HG03103 (cell line): ENCODE measurements at regions not wholly inside any gene's neighbourhood (a gene's known extent, or its start where the extent isn't known, plus 50 kb on each side); places are given as distances from the start of the nearest gene placed in this dataset.

Source experiments
- ATAC-seq: cut with Tn5 transposase; IDR thresholded peaks from one replicate; pipeline ENCODE4 v1.9.1; 2021; ENCODE audit warnings: low read depth; ENCODE audit not compliant: unreplicated experiment

DNA sequence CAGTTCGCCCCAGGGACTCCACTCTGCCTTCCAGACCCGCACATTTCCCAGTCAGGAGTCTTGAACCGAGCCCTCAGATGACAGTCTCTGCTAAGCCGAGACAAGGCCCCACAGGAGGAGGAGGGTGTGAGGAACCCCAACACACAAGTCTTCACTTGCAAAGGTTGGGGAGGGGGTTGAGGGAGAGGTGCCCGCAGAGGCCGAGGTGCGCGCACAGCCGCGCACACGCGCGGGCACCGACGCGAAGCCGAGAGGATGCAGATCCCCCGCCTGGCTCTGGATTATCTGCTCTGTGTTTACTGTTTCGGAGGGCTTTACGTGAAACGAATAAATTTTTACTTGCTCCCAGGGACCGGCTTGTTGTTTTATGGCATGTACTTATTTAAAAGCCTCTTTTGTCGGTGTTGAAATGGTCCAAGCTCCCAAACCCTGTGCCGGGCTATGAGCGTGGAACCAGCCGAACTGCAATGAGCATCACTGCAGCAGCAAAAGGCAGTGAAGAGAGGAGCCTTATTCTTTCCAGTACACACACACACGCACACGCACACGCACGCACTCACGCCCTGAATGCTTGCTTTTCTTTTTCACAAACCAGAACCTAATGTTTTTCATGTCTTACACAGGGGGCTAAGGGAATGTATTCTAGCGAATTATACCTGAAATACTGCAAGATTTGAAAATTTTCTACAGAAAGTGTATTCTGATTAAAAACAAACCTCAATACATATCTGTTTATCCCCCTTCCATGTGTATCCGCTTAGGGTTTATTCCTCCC lies 297.7 kb downstream of the PARP8 start:
- no peak for ATAC-seq

DNA sequence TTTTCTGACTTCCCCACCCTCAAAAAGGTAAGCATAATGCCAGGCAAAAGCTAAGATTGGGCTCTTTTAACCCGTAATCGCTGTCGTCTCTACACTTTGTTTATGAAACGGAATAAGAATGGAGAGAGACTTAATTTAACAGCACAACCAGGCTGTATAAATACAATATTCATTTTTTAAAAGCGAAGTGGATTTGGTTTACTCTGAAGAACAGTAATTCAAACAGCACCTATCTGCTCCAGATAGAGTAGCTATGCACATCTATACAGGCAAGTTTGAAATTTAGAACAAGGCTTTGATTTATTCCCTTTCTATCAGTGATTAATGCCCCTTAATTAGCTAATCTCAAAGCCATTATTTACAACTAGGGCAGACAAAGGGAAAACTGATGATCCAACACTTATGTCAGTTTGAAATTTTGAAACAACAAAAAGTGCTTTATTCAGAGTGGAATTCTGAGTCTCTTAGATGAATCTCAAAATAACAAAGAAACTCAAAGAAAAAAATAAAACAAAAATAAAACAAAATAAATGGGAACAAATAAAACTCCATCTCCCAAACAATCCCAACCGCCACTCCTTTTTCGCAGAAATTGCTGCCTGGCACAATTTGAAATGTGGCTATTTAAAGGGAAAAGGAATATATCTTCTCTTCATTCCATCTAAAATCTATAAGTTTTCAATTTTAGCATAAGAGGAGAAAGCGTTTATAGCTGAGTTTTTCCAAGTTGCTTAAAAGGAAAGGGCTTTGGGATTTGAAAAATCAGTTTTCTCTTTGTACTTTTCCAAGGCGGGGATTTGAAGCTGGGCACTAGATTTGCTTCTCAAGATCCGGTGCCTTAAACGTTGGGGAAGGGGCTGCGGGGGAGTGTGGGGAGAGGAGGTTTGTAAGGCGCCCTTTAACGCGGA lies 298.6 kb downstream of the PARP8 start:
- ATAC-seq: no peak

DNA sequence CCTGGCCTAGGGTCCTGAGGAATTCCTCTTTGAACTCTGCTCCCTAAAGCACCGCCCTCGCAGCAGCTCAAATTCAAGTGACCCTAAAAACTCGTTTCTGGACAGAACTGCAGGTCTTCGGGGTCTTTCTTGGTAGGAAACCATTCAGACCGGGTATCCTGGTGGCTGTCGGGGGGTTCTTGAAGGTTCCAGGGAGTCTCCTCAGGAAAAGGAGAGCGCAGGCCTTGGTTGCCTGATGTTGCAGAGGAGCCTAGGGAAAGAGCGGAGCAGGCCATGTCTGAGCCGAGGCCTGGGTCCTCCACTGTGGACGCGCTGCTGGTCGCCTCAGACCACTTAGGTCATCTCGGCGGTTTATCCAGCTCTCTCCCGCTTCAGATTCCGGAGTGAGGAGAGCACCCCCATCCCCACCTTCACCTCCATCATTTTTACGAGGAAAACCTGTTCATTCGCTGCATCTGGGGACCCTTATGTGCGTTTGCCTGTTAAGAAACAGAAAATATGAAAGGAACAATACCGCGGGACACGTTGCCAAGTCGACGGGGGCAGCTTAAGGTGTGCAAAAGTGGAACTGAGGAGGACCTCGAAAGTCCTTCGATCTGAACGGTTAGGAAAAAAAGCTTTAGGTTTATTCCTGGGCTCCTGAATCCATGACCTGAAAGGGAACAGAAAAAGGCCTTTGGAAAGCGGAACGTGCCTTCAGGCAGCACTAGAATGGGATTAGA lies 299.4 kb downstream of the PARP8 start:
- ATAC-seq: no peak

DNA sequence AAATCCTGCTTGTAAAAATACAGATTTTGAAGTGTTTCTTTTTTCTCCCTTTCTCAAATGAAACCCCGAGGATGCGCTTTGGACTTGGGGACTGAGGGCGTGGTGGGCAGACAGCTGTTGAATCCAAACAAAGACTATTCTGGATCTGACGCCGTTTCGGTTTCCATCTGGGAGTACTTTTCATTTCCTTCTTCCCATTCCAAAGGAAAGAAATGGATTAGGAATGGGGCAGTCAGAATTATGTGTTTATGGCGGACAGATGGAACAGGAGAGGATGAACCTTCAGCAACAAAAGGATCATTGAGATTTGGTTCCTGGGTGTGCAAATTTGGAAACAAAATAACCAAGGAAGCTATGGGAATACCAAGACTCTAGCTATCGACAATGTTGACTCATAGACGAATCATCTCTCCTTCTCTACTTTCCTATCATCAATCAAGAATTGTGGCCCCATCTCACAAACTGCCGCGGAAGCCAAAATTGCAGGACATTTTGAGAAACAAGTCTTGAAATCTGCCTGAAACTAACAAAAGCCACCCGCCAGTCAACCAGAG lies 300.6 kb downstream of the PARP8 start:
- ATAC-seq: no peak

DNA sequence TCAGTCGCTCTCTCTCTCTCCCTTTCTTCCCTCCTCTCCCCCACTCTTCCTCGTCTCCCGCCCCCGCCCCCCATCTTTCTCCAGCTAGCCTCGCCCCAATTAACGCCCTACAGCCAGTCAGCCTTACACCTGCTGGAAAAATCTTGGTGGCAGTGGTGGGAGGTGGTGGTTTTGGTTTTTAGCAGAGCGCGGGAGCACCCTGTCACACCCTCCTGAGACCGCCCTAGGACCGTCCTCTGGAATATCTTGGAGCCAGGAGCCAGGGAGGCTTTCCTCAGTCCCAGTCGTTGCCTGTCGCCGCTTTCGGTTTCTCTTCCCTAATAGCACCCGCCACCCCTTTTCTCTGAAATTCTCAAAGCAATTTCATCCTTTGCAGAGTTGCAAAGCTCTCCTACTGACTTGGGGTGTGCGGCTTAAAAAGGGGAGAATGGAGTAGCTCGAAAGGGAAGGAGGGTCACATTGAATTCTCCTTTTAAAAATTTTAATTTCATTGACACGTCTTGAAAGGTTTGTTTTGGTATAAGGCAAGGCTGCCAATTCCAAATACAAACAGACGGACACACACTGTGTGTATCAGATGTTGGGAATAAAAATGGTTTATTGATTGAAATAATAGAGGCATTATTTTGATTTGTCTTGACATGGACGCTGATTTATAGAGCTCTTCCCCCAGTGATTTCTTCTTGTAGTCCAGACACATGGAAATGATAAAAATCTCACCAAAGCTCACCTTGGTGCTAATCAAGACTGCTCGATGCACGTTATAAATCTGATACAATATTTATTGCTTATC lies 301.3 kb downstream of the PARP8 start:
- ATAC-seq: no peak

DNA sequence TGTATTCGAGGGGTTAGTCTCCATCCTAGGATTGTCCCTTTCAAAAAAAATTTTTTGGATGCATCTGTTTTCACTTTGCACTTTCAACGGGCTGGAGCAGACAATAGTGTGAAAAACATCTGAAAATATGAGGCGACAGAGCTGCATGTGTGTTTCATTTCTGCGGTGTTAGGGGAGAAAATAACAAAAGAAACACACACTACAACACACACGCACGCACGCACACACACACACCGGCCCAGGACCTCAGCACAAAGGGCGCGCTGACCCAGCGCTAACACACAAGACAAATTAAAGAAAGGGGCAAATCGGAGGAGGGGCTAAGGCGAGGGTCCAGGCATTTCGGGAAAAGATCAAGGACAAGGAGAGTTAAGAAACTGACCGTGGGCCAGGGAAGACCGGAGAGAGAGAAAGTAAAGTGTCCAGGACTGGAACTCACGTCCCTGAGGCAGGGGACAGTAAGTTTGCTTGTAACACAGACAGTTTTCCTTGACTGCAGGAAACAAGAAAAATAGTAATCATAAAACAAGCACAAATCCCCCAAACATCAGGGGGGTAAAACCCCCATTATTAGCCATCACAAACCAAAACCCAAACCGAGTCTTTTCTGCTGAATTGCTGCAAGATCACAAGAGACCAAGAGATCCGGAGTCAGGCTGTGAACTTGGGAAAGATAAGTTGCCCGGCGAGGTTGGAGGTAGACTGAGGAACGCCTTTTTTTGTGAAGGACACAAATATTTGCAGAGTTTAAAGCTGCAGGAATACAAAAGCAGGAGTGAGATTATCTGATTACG lies 302.1 kb downstream of the PARP8 start:
- no peak for ATAC-seq

DNA sequence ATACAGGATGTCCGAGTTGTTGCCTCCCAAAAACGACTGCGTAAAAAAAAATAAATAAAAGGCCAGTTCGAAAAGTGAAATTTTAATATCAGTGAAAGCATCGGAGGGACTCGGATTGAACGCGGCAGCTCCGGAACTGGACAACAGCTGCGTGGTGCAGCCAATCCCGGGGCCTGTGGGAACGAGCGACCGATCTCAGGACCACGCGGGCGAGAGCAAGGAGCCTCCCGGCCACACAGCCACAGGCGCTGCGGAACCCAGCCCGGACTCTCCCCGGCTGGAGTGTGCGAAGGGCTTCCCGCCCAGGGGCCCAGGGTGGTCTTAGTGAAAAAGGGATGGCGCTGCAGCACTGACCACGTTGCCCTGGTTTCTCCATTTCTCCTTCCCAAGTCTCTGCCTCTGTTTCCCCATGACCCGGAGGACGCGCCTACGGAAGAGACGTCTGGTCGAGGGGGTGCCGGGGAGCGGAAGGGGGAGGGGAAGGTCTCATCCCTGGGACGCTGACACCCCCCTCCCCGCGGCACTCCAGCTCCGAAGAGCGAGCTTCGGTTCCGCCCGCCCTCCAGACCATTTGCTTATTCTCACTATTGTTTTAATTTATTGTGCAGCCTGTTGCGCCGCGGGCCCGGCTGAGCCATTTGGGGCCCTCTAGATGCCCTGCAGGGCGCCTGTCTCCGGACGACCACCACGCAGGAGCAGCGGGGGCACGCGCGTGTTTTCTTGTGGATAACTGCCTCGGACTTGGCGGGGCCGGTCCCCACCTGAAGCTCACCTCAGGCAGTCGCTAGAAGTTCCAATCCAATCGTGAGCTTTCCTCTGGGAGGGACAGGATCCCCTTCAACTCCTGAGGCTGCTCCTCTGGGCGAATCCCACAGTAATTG lies 303.0 kb downstream of the PARP8 start:
- no peak for ATAC-seq

DNA sequence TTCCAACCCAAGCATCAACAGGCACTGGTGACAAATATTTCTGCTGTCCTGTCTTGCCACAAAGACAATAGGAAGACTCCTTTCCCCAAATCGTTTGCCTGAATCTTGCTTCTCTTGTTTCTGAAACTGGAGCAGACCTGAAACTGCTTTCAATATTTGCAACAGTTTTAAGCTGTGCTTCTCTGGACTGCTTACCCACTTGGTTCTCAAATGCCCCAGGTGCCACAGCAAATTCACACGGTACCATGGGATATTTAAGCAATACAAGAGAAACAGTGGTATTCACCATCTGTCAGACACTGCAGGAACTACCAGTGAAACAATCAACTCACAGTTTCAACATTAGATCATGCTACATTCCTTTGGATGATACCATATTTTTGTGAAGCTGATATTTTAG lies 309.4 kb downstream of the PARP8 start:
- ATAC-seq: no peak

DNA sequence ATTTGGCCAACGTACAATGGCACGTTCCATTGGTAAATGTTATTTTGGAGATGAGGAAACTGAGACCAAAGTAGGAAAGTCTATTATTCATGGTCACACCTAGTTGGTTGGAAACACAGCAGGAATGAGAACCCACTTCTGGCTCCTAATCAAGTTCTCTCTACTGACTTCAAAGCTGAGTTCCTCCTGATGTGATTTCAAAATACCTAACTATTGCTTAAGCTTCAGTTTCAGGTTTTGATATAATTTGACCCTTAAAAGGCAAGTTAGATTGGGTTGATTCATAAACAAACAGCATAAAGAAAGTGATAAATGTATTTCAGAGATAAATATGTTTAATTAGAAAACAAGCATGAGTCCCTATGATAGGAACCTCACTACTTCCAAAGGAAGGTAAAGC lies 312.5 kb downstream of the PARP8 start:
- no peak for ATAC-seq

DNA sequence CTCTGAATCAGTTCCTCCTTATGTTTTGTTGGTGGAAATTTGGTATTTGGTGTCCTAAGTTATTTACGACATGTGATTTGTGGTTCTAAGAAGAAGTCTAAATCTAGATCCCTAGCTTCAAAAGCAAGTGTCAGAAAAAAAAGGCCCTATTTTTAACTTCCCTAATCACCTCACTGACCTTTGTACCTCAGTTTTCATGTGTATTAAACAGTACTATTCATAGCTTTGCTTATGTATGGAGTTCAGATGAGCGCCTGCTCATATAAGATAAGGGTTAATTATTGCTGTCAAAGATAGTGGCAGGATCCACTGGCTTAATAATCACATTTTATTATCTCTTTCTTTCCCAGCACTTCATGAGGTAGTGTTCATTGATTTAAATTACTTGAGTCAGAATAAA lies 318.2 kb downstream of the PARP8 start:
- no peak for ATAC-seq

DNA sequence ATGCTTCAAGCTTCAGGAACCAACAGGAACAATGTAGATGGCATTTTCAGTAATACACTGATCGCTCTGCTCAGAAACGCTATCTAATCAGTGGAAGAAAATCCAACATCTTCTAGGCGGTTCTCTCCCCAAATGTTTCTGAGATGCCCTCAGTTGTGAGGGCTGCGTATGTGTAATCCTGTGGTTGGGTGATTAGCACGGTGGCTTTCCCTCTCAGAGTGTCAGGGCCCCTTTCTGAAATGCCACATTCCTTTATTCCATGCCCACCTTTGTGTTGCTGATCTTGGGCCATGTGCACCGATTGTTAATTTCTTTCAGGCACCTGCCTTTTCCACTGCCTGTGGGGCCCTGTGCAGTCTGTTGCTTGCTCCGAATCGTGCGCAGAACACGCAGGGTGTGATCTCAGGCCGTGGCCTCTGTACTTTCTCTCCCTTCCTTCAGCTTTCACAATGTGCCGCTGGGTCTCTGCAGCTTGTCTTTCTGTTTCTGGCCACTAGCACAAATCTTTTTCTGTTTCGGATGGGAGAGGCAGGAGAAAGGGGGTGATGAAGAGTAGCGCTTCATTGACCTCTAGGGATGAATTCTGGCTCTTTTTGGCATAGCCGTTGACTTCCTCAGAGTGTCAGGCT lies 324.0 kb downstream of the PARP8 start:
- ATAC-seq: no peak

DNA sequence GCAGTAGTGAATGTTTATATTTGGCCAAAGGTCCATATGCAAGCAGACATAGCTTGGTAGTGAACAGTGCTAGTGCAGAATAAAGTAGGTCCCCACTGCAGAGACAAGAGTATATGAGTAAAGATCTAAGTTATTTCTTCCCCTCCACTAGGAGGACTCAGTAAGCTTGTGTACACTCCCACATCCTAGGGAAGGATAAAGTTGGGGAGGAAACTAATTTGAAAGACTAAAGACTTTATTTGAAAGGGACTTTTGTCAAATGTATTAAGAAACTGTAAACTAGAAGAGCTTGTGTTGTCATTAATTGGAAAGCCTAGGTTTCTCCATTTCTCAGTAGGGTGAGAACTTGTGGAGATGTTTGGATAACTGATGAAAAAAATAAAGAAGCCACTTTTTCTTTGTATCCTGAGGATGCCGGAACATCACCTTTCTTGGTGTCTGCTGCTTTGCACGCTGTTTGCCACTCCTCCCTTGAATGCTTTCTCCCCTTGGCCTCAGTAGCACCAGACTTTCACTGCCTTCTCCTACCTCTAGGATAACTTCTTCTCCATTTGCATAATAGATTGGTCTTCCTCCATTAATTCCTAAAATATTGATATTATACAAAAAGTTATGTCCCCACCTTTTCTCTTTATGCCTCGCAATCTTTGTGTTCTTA lies 329.0 kb downstream of the PARP8 start:
- ATAC-seq: no peak

DNA sequence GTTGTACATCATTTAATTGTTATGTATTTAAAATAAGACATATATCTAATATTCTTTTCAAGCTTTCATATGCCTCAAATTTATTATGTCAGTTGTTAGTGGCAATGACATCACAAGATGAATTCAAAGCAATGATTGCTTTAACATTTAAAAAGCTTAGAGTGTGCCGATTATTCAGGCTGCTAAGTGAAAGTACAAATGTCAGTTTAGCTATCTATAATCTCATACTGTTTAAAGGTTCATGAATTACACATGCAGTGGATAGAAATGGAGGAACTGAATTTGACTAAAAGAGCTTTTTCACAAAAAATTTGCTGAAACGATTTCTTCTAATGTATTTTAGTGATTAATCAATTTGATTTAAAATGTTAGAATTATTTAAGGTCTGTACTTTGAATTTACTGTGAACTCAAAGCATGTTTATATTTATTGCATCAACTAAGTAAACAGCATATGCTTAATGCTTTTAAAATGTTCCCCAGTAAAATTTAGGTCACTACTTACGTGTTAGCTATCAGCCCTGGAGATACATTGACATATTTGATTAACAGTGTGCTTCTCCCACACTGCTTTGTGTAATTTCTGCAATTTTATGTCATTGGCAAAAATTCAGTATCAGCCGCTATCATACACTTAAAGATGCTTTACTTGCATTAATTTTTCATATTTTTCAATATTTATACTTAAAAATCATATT lies 334.9 kb downstream of the PARP8 start:
- ATAC-seq: no peak

DNA sequence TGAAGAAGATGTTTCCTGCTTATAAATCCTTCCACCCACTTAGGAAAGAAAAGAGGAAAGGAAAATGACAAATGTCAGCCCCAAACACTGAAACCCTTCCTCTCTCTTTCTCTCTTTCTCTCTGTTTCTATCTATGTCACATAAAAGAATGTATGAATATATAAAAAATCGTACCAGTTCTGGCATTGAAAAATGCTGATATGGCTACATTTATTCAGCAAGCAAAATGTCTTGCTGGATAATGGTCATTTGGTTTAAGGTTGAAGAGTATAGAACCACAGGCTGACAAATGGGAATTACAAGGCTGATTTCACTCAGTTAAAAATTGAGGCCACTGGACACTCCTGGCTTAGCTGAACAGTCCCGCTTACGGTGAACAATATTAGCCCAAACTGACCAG lies 335.9 kb downstream of the PARP8 start:
- ATAC-seq: no peak

DNA sequence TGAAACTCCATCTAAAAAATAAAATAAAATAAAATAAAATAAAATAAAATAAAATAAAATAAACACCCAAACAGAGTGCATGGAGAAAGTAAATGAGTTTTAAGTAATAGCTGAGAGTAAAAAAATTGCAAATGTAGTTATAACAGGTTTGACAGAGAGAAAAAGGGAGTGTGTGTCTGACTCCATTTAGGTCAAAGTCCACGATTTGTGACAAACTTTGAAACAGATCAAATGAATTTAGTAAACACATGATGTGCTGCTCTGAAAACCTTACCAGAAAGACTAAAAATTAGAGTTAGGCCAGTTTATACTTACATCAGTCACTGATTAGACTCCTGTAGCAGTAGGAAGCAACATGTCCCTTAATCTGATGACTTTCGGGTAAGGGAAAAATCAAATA lies 346.6 kb downstream of the PARP8 start:
- ATAC-seq: no peak

DNA sequence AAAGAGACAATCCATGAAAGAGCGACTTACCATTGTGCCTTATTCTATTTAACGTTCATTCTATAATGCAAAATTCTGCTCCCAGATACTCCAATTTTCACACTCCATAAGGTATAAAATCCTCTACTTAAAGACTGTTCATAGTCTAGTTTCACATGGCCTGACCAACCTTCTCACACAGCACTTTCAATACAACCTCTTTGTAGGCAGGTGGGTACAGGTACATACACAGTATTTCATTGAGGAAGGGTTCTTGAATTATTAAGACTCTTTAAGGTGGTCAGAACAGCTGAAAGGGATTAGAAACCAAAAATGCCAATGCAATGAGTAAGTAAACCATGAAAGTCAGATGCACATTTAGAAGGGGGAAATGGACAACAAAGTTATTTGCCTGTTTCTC lies 352.0 kb downstream of the PARP8 start:
- no peak for ATAC-seq

DNA sequence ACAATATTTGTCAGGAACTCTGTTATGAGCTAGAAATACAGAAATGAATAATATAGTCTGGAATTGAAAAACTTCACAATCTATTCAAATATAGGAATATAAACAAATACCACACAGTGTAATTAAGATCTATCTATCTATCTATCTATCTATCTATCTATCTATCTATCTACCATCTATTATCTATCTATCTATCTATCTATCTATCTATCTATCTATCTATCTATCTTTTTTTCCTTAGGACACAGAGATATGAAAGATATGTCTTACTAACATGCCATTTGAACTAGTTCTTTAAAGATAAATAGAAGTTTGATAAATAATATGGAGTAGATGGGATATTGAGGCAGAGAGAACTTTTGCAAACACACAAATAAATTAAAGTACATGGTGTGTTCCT lies 357.8 kb downstream of the PARP8 start:
- ATAC-seq: no peak
